ENCODE measurements at regions not wholly inside any gene's neighbourhood (a gene's known extent, or its start where the extent isn't known, plus 50 kb on each side); places are given as distances from the start of the nearest gene placed in this dataset.

GRCh38 chr3:34011171-34012101, 213.0 kb downstream of the PDCD6IP start:
- H3K9me2 ChIP-seq (ENCODE audit: insufficient read depth): no peaks in the 10 kb centered on the region
- Mint-ChIP-seq H3K4me1 (peaks cover 17% of the 10 kb centered on the region), H3K27ac (no peak overlapping the region), H3K36me3 (ENCODE audit: low read depth) (no peaks in the 10 kb centered on the region), H3K9me3 (no peaks in the 10 kb centered on the region), H3K27me3 (ENCODE audit: insufficient read depth, low read depth, poor library complexity) (no peaks in the 10 kb centered on the region), H3K4me3 (no peak overlapping the region)
- H3K27me3 ChIP-seq (ENCODE audit: insufficient read depth): no peaks in the 10 kb centered on the region
- ATAC-seq (no peak), DNase-seq (ENCODE audit: low spot score) (no peak)
- H3F3A ChIP-seq (replicated peaks; ENCODE audit: low read depth): no peaks in the 10 kb centered on the region
- TF ChIP-seq ZNF462 (CRISPR knock-in tag; IDR thresholded peaks at IDR 0.05) (no peak), CTCF (conservative IDR thresholded peaks at IDR 0.05; ENCODE audit: low read depth in 2 of 2) (peak; percentile 29 to 47; a peak in 3 of 4 replicates)
- no peak overlapping the region for H3K4me3 ChIP-seq
- H2AFZ ChIP-seq: peak overlapping the region; percentile 43; the same call in 1 of the 2 replicates
- no peak overlapping the region for H3K4me2 ChIP-seq
- no peaks in the 10 kb centered on the region for H3K79me2 ChIP-seq (replicated peaks; ENCODE audit: insufficient read depth)
- H3K27ac ChIP-seq (ENCODE audit: low read depth): no peak overlapping the region
- peaks cover 18% of the 10 kb centered on the region for H3K4me1 ChIP-seq (ENCODE audit: insufficient read depth)
- H4K20me1 ChIP-seq (replicated peaks; ENCODE audit: insufficient read depth): no peaks in the 10 kb centered on the region
- H3K36me3 ChIP-seq (ENCODE audit: insufficient read depth): no peaks in the 10 kb centered on the region

Data from GM23338 (cell line).